Activated CD8-positive, alpha-beta memory T cell treated with anti-CD3 and anti-CD28 coated beads, Interleukin-2, amount 50 U/mL, for 24 hours (primary cell): ENCODE measurements at regions not wholly inside any gene's neighbourhood (a gene's known extent, or its start where the extent isn't known, plus 50 kb on each side); places are given as distances from the start of the nearest gene placed in this dataset.
"Not testable (repeated sequence)": the region's sequence is repeated elsewhere in the genome, so short reads cannot be mapped to it uniquely, and the experiment has no call there.

Source experiments
- DNase-seq: peaks from one replicate; pipeline ENCODE4 v3.0.0-alpha.2; 2020; ENCODE audit errors: extremely low read depth

GRCh38 chr4:128454281-128454871 lies 166.8 kb upstream of the PGRMC2 start:
- DNase-seq, result peak; percentile 37

GRCh38 chr4:128452415-128452814 lies 164.8 kb upstream of the PGRMC2 start:
- no peak for DNase-seq

- no peak for DNase-seq
These were observed 163.8 kb upstream of the PGRMC2 start for GRCh38 chr4:128451270-128451905.

- no peak for DNase-seq
These were observed 162.9 kb upstream of the PGRMC2 start for GRCh38 chr4:128450326-128451120.

- DNase-seq, result no peak
These were observed 161.6 kb upstream of the PGRMC2 start for GRCh38 chr4:128449251-128449650.

GRCh38 chr4:128444544-128445302 lies 157.1 kb upstream of the PGRMC2 start:
- DNase-seq, result no peak

GRCh38 chr4:128440923-128441322 lies 153.3 kb upstream of the PGRMC2 start:
- no peak for DNase-seq

GRCh38 chr4:128437023-128437422 lies 149.4 kb upstream of the PGRMC2 start:
- DNase-seq, result not testable (repeated sequence)

- not testable (repeated sequence) for DNase-seq
These were observed 141.5 kb upstream of the PGRMC2 start for GRCh38 chr4:128429023-128429613.

- no peak for DNase-seq
These were observed 140.8 kb upstream of the PGRMC2 start for GRCh38 chr4:128428397-128428796.

GRCh38 chr4:128427832-128428366 lies 140.3 kb upstream of the PGRMC2 start:
- no peak for DNase-seq

GRCh38 chr4:128424527-128425497 lies 137.2 kb upstream of the PGRMC2 start:
- DNase-seq, result no peak

- DNase-seq, result not testable (repeated sequence)
These were observed 134.7 kb upstream of the PGRMC2 start for GRCh38 chr4:128422296-128422695.

GRCh38 chr4:128416921-128417320 lies 129.3 kb upstream of the PGRMC2 start:
- no peak for DNase-seq

- no peak for DNase-seq
These were observed 122.4 kb upstream of the PGRMC2 start for GRCh38 chr4:128410037-128410436.

- no peak for DNase-seq
These were observed 116.0 kb upstream of the PGRMC2 start for GRCh38 chr4:128403586-128403985.

- no peak for DNase-seq
These were observed 107.2 kb upstream of the PGRMC2 start for GRCh38 chr4:128394778-128395177.

GRCh38 chr4:128393101-128393704 lies 105.6 kb upstream of the PGRMC2 start:
- no peak for DNase-seq

GRCh38 chr4:128390475-128390996 lies 102.9 kb upstream of the PGRMC2 start:
- DNase-seq, result no peak

- DNase-seq, result no peak
These were observed 101.2 kb upstream of the PGRMC2 start for GRCh38 chr4:128388796-128389195.
